IPS DF 6.9 (cell line): ENCODE measurements at regions not wholly inside any gene's neighbourhood (a gene's known extent, or its start where the extent isn't known, plus 50 kb on each side); places are given as distances from the start of the nearest gene placed in this dataset.

Source experiments
- DNase-seq: peaks from one replicate; pipeline ENCODE4 v3.0.0-alpha.2; 2013; ENCODE audit warnings: low read depth, low spot score
- H3K27ac ChIP-seq: one replicate; pipeline ENCODE4 v1.5.1; 2013; ENCODE audit warnings: low read length, control low read depth
- H3K27me3 ChIP-seq: 2 replicates; pipeline ENCODE4 v1.6.1; 2013; ENCODE audit warnings: mild to moderate bottlenecking, low read length; ENCODE audit not compliant: control insufficient read depth, insufficient read depth
- H3K36me3 ChIP-seq: 2 replicates; pipeline ENCODE4 v1.6.1; 2013; ENCODE audit warnings: low read length; ENCODE audit not compliant: control insufficient read depth, insufficient read depth
- H3K4me1 ChIP-seq: 2 replicates; pipeline ENCODE4 v1.6.1; 2013; ENCODE audit warnings: low read length; ENCODE audit not compliant: control insufficient read depth, insufficient read depth
- H3K4me3 ChIP-seq: 2 replicates; pipeline ENCODE4 v1.5.1; 2013; ENCODE audit warnings: mild to moderate bottlenecking, low read length
- H3K9me3 ChIP-seq: 2 replicates; pipeline ENCODE4 v1.6.1; 2013; ENCODE audit warnings: low read length, inconsistent platforms; ENCODE audit not compliant: control insufficient read depth, insufficient read depth
- WGBS: extraction: QIAGEN DNeasy Blood & Tissue Kit; methylation state at CpG from one replicate; pipeline ENCODE4 v1.1.7; 2013; ENCODE audit warnings: mixed read lengths, missing lambda C conversion rate; ENCODE audit not compliant: insufficient read length, insufficient coverage; 5-methylcytosine and 5-hydroxymethylcytosine counted together

- DNase-seq = no peak
- no peaks in the 10 kb centered on the region for H3K9me3 ChIP-seq
- no peaks in the 10 kb centered on the region for H3K4me1 ChIP-seq
- no peak overlapping the region for H3K27ac ChIP-seq
- no peak overlapping the region for H3K4me3 ChIP-seq
- no peaks in the 10 kb centered on the region for H3K27me3 ChIP-seq
- H3K36me3 ChIP-seq = no peaks in the 10 kb centered on the region
- WGBS = no CpG with 5 or more reads among the region's 4 CpGs
Measured at GRCh38 chr14:59123975-59124374, 64.5 kb upstream of the DAAM1 start.

- DNase-seq = no peak
- Histone ChIP-seq H3K36me3 (no peaks in the 10 kb centered on the region), H3K27ac (no peak overlapping the region), H3K4me3 (no peak overlapping the region), H3K27me3 (no peaks in the 10 kb centered on the region), H3K4me1 (no peaks in the 10 kb centered on the region), H3K9me3 (no peaks in the 10 kb centered on the region)
- no CpG with 5 or more reads among the region's 4 CpGs for WGBS
Measured at GRCh38 chr14:59125156-59125555, 63.3 kb upstream of the DAAM1 start.

- Histone ChIP-seq H3K9me3 (no peaks in the 10 kb centered on the region), H3K4me1 (no peaks in the 10 kb centered on the region), H3K4me3 (no peak overlapping the region), H3K27ac (no peak overlapping the region), H3K36me3 (no peaks in the 10 kb centered on the region), H3K27me3 (no peaks in the 10 kb centered on the region)
- no CpG with 5 or more reads among the region's 4 CpGs for WGBS
- peak; percentile 22 for DNase-seq
Measured at GRCh38 chr14:59126714-59127436, 61.6 kb upstream of the DAAM1 start.

- no peaks in the 10 kb centered on the region for H3K4me1 ChIP-seq
- H3K27me3 ChIP-seq = no peaks in the 10 kb centered on the region
- no peaks in the 10 kb centered on the region for H3K36me3 ChIP-seq
- 100% methylated on average over 1 of the region's 1 CpG for WGBS
- no peaks in the 10 kb centered on the region for H3K9me3 ChIP-seq
- no peak overlapping the region for H3K4me3 ChIP-seq
- H3K27ac ChIP-seq = no peak overlapping the region
- no peak for DNase-seq
Measured at GRCh38 chr14:59127437-59127732, 61.1 kb upstream of the DAAM1 start.

- H3K9me3 ChIP-seq = no peaks in the 10 kb centered on the region
- DNase-seq = no peak
- no CpG with 5 or more reads among the region's 7 CpGs for WGBS
- no peak overlapping the region for H3K27ac ChIP-seq
- H3K4me3 ChIP-seq = no peak overlapping the region
- no peaks in the 10 kb centered on the region for H3K27me3 ChIP-seq
- no peaks in the 10 kb centered on the region for H3K36me3 ChIP-seq
- no peaks in the 10 kb centered on the region for H3K4me1 ChIP-seq
Measured at GRCh38 chr14:59130462-59130861, 58.0 kb upstream of the DAAM1 start.

- no CpG with 5 or more reads among the region's 5 CpGs for WGBS
- DNase-seq = no peak
- Histone ChIP-seq H3K4me1 (no peaks in the 10 kb centered on the region), H3K27ac (no peak overlapping the region), H3K27me3 (no peaks in the 10 kb centered on the region), H3K36me3 (no peaks in the 10 kb centered on the region), H3K4me3 (no peak overlapping the region), H3K9me3 (no peaks in the 10 kb centered on the region)
Measured at GRCh38 chr14:59131938-59132795, 56.3 kb upstream of the DAAM1 start.

- DNase-seq = no peak
- no peaks in the 10 kb centered on the region for H3K4me1 ChIP-seq
- H3K36me3 ChIP-seq = no peaks in the 10 kb centered on the region
- no peaks in the 10 kb centered on the region for H3K9me3 ChIP-seq
- WGBS = 100% methylated on average over 2 of the region's 3 CpGs
- no peak overlapping the region for H3K4me3 ChIP-seq
- H3K27ac ChIP-seq = no peak overlapping the region
- no peaks in the 10 kb centered on the region for H3K27me3 ChIP-seq
Measured at GRCh38 chr14:59132796-59133494, 55.5 kb upstream of the DAAM1 start.

GRCh38 chr14:59133709-59134108 is 54.8 kb upstream of the DAAM1 start:
- WGBS = no CpG with 5 or more reads among the region's 4 CpGs
- Histone ChIP-seq H3K27ac (no peak overlapping the region), H3K36me3 (no peaks in the 10 kb centered on the region), H3K4me1 (no peaks in the 10 kb centered on the region), H3K4me3 (no peak overlapping the region), H3K9me3 (no peaks in the 10 kb centered on the region), H3K27me3 (no peaks in the 10 kb centered on the region)
- DNase-seq = no peak

- Histone ChIP-seq H3K36me3 (no peaks in the 10 kb centered on the region), H3K4me1 (no peaks in the 10 kb centered on the region), H3K27ac (no peak overlapping the region), H3K27me3 (no peaks in the 10 kb centered on the region), H3K4me3 (no peak overlapping the region), H3K9me3 (no peaks in the 10 kb centered on the region)
- no CpG with 5 or more reads among the region's 3 CpGs for WGBS
- no peak for DNase-seq
Measured at GRCh38 chr14:59134307-59134706, 54.2 kb upstream of the DAAM1 start.

GRCh38 chr14:59137256-59137655 is 51.2 kb upstream of the DAAM1 start:
- WGBS = no CpG with 5 or more reads among the region's 3 CpGs
- no peaks in the 10 kb centered on the region for H3K4me1 ChIP-seq
- H3K27ac ChIP-seq = no peak overlapping the region
- H3K9me3 ChIP-seq = no peaks in the 10 kb centered on the region
- no peaks in the 10 kb centered on the region for H3K36me3 ChIP-seq
- H3K27me3 ChIP-seq = no peaks in the 10 kb centered on the region
- no peak for DNase-seq
- H3K4me3 ChIP-seq = no peak overlapping the region
